22Rv1 (cell line): ENCODE measurements at regions not wholly inside any gene's neighbourhood (a gene's known extent, or its start where the extent isn't known, plus 50 kb on each side); places are given as distances from the start of the nearest gene placed in this dataset.

Experiments
- ZFX ChIP-seq: fragments of 450-650 bp; IDR thresholded peaks from 2 replicates; pipeline ENCODE4 v1.6.1; 2017; ENCODE audit warnings: antibody characterized with exemption, borderline replicate concordance
- TF ChIP-seq, protein P1 (sequence below): fragments of 450-650 bp; IDR thresholded peaks from 2 replicates; pipeline ENCODE4 v1.5.1; 2017; ENCODE audit warnings: mild to moderate bottlenecking

DNA sequence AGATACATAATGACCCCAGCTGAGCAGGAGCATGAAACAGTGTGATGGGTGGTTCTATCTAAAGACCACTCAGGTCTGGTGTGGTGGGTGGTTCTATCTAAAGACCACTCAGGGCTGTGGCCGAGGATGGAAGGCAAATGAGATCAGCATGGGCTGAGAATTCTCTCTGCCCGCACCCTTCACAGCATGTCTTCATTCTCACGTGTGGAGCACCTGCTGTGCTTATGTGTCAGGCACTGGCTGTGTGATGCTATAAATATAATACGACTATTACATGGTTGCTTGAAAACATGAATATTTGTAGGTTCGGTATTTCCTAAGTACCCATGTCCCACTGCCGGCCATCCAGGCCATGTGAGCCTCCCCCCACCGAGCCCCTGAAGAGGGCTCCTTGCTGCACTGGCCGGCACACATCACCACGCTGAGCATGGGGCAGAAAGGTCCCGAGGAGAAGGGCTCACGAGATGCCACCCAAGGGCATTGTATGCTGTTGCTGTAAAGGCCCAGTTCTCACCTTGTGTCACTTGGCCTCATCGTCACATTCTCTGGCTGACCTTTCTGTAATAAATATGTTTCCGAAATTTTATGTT lies 810.2 kb downstream of the UQCRFS1 start:
- TF ChIP-seq, protein P1, sequence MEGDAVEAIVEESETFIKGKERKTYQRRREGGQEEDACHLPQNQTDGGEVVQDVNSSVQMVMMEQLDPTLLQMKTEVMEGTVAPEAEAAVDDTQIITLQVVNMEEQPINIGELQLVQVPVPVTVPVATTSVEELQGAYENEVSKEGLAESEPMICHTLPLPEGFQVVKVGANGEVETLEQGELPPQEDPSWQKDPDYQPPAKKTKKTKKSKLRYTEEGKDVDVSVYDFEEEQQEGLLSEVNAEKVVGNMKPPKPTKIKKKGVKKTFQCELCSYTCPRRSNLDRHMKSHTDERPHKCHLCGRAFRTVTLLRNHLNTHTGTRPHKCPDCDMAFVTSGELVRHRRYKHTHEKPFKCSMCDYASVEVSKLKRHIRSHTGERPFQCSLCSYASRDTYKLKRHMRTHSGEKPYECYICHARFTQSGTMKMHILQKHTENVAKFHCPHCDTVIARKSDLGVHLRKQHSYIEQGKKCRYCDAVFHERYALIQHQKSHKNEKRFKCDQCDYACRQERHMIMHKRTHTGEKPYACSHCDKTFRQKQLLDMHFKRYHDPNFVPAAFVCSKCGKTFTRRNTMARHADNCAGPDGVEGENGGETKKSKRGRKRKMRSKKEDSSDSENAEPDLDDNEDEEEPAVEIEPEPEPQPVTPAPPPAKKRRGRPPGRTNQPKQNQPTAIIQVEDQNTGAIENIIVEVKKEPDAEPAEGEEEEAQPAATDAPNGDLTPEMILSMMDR, result no peak
- TF ChIP-seq ZFX, result no peak
